ENCODE measurements at regions not wholly inside any gene's neighbourhood (a gene's known extent, or its start where the extent isn't known, plus 50 kb on each side); places are given as distances from the start of the nearest gene placed in this dataset.

GRCh38 chr12:107978641-107979040, 150.4 kb upstream of the WSCD2 start (continued):
- TF ChIP-seq USF2 (IDR thresholded peaks at IDR 0.05) (no peak), CHD4 (IDR thresholded peaks at IDR 0.05; ENCODE audit: borderline replicate concordance) (no peak)

GRCh38 chr12:107983756-107984472, 145.2 kb upstream of the WSCD2 start:
- CTCF ChIA-PET, result interaction anchor here (0.7 to 9.6 kb wide), 3 partner anchors 7 to 505 kb away, joined by 3 to 80 read pairs (median 4); no protein-coding TSS in a partner anchor
- no peak for ATAC-seq
- POLR2A ChIA-PET, result no interaction called here
- no peak overlapping the region for H3K4me2 ChIP-seq
- no peaks in the 10 kb centered on the region for H3K9me3 ChIP-seq
- FAIRE-seq, result no peak
- 0% methylated on average over 4 of the region's 4 CpGs for WGBS (ENCODE audit: missing lambda C conversion rate)
- DNase-seq (ENCODE audit: low read depth in 1 of 2, low spot score in 1 of 2), result no peak
- no peak overlapping the region for H3K4me3 ChIP-seq
- no peaks in the 10 kb centered on the region for H3K4me1 ChIP-seq
- TF ChIP-seq HOXB13 (CRISPR knock-in tag; IDR thresholded peaks at IDR 0.05; ENCODE audit: low read depth) (no peak), RCOR1 (IDR thresholded peaks at IDR 0.05; ENCODE audit: low read depth, low read length) (no peak), FOSB (CRISPR knock-in tag; IDR thresholded peaks at IDR 0.05) (no peak), HDAC2 (IDR thresholded peaks at IDR 0.05) (no peak), RAD21 (conservative IDR thresholded peaks at IDR 0.05 in 1 of 2, IDR thresholded peaks at IDR 0.05 in 1 of 2) (no peak), FOSL2 (IDR thresholded peaks at IDR 0.05) (no peak), FOSL2 (CRISPR knock-in tag; IDR thresholded peaks at IDR 0.05) (no peak), NFE2L2 (conservative IDR thresholded peaks at IDR 0.05; ENCODE audit: low read length) (no peak), EHF (CRISPR knock-in tag; IDR thresholded peaks at IDR 0.05) (no peak), CEBPB (IDR thresholded peaks at IDR 0.05) (no peak), HEYL (CRISPR knock-in tag; IDR thresholded peaks at IDR 0.05) (no peak), FOXS1 (CRISPR knock-in tag; IDR thresholded peaks at IDR 0.05) (no peak), BHLHE40 (IDR thresholded peaks at IDR 0.05; ENCODE audit: low read depth, low read length) (no peak), MYC (IDR thresholded peaks at IDR 0.05; ENCODE audit: borderline replicate concordance, low read length) (no peak), RARB (CRISPR knock-in tag; IDR thresholded peaks at IDR 0.05) (no peak), CBX2 (IDR thresholded peaks at IDR 0.05; ENCODE audit: borderline replicate concordance, low read depth) (no peak), HOXA7 (CRISPR knock-in tag; IDR thresholded peaks at IDR 0.05) (no peak), E2F6 (IDR thresholded peaks at IDR 0.05; ENCODE audit: borderline replicate concordance, low read depth) (no peak), JUN (IDR thresholded peaks at IDR 0.05) (no peak), ATOH8 (CRISPR knock-in tag; IDR thresholded peaks at IDR 0.05; ENCODE audit: low read depth) (no peak)
- H3K27ac ChIP-seq, result no peak overlapping the region

GRCh38 chr12:107984973-107985372, 144.1 kb upstream of the WSCD2 start:
- Histone ChIP-seq H3K27ac (no peak overlapping the region), H3K9me3 (no peaks in the 10 kb centered on the region), H3K4me3 (no peak overlapping the region), H3K4me1 (no peaks in the 10 kb centered on the region), H3K4me2 (no peak overlapping the region)
- FAIRE-seq (no peak), ATAC-seq (no peak), DNase-seq (ENCODE audit: low read depth in 1 of 2, low spot score in 1 of 2) (no peak)
- CTCF ChIA-PET, result interaction anchor here (1.6 to 9.6 kb wide), 2 partner anchors 6 to 114 kb away, joined by 4 to 80 read pairs; no protein-coding TSS in a partner anchor
- POLR2A ChIA-PET, result no interaction called here
- 4% methylated on average over 3 of the region's 3 CpGs for WGBS (ENCODE audit: missing lambda C conversion rate)
- no peak for TF ChIP-seq PBX3 (IDR thresholded peaks at IDR 0.05)
- TF ChIP-seq CBX2 (IDR thresholded peaks at IDR 0.05; ENCODE audit: borderline replicate concordance, low read depth), result no peak
- TF ChIP-seq CTCF (IDR thresholded peaks at IDR 0.05), result no peak
- no peak for TF ChIP-seq RFX5 (IDR thresholded peaks at IDR 0.05)
- TF ChIP-seq NFE2L2 (conservative IDR thresholded peaks at IDR 0.05; ENCODE audit: low read length), result no peak
- no peak for TF ChIP-seq RARB (CRISPR knock-in tag; IDR thresholded peaks at IDR 0.05)
- no peak for TF ChIP-seq CHD4 (IDR thresholded peaks at IDR 0.05; ENCODE audit: borderline replicate concordance)
- no peak for TF ChIP-seq ZFP36 (IDR thresholded peaks at IDR 0.05; ENCODE audit: borderline replicate concordance, partially characterized antibody)
- TF ChIP-seq HES2 (IDR thresholded peaks at IDR 0.05), result no peak
- no peak for TF ChIP-seq TP53 (CRISPR knock-in tag; IDR thresholded peaks at IDR 0.05)
- no peak for TF ChIP-seq JUN (IDR thresholded peaks at IDR 0.05)
- no peak for TF ChIP-seq JUNB (IDR thresholded peaks at IDR 0.05)
- TF ChIP-seq BCL3 (IDR thresholded peaks at IDR 0.05), result no peak

Measured in A549 (cell line).